ENCODE measurements at regions not wholly inside any gene's neighbourhood (a gene's known extent, or its start where the extent isn't known, plus 50 kb on each side); places are given as distances from the start of the nearest gene placed in this dataset.

DNA sequence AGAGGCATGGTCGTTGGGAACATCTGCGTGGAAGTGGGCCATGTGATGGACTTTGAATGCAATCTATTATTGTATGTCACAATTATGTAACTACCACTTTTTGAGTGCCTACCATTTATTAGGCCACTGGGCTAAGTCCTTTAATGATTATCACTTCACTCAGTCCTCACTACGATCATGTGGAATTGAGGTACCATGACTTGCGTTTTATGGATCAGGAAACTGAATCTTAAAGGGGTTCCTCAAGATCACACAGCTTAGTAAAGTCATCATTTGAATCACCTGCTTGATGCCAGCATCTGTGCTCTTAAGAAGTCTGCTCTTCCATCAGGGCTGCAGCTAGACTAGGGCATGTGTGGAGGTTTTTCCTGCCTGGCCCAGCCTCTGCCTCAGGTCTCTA is 136.7 kb downstream of the DAD1 start:
- no peak for DNase-seq (ENCODE audit: low read depth)

DNA sequence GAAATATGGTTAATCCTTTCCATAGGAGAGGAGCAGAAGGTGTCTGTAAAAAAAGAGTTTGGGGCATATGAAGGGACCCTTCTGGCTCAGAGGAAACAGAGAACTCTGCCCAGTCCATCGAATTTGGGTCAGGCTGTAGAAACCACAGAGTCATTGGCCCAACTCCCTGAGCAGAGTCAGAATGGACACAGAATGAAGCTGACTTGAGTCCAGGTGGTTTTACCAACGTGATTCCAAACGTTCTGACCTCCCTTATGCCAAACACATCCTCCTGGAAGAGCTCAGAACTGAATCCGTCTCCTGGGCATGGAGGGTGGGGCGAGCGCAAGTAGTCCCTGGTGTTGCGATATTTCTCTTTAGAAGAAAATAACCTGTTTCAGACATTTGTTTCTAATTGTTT is 138.8 kb downstream of the DAD1 start:
- no peak for DNase-seq (ENCODE audit: low read depth)

DNA sequence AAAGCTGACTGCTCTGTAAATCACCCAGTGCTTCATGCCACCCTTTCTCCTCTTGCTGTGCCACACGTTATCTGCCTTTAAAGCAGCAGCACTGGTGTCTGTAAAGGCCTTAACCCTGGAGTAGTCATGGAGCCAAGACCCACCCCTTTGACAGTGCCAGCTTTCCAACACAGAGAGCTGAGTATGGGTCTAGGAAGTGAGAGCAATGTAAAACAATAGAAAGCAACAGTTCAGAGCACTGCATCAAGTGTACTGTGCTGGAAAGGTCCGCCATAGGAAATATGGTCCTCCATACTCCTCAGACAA is 139.5 kb downstream of the DAD1 start:
- no peak for DNase-seq (ENCODE audit: low read depth)

DNA sequence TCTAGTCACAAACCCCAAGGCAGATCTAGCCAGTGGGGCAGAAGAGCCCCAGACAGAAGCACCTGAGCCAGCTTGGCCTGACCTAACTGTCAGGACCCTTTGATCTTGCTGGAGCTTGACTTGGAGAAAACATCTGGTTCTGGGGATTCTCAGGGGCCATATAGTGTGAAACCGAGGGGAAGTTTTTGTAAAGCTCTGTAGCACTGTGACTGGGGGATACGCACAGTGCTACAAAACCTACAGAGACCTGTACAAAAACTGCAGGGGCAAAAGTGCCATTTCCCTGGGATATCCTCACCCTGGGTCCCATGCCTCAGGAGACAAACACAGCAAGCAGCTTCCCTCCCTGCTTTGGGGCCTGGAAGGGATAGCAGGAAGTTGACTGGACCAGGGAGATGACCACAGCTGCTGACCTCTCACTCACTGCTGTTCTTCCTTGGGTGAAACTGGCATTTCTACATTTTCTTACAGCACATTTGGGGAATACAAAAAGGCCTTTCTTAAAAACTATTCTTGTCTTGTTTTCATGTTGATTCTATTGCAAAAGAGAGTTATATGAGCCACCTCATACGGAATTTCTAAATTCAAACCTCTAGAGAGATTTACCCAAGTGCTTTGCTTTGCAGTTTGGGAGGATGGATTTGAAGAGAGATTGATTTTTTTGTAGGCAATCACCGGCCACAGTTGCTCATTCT is 140.0 kb downstream of the DAD1 start:
- DNase-seq (ENCODE audit: low read depth): no peak

DNA sequence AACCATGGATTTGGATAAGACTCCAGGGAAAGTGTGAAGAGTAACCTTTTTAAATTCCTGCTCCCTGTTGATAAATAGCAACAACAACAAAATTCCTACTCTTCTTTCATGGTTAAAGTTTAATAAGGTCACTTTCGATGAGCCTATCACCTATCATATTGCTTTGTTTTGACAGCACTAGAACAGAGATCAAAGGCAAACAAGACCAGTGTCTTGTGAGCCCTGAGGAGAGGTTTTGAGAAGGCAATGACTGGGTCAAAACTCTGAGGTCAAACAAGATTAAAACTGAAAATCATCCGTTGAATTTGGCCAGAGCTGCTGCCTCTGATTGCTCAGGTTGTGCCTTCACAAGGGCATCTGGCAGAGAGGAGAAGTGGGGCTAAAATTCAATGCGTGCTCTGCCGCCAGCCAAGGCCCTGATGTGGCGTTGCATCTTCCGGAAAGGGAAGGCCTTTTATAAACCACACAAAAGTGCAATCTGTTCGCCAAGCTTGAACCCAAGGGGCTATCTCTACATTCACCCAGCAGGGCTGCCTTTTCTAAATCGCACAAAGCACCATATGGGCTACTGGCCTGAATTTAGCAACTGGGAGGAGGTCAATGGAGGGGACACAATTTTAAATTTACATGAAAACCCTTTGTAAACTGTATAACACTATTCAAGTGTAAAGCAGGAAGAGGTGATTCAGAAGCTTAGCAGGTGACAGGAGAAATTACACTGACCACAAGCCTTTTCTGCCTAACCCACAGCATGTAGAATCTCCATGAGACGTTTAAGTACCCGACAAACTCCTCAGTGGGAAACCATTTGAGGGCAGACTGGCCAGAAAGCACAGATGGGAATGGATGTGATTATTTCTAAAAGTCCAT is 140.8 kb downstream of the DAD1 start:
- DNase-seq (ENCODE audit: low read depth): no peak

DNA sequence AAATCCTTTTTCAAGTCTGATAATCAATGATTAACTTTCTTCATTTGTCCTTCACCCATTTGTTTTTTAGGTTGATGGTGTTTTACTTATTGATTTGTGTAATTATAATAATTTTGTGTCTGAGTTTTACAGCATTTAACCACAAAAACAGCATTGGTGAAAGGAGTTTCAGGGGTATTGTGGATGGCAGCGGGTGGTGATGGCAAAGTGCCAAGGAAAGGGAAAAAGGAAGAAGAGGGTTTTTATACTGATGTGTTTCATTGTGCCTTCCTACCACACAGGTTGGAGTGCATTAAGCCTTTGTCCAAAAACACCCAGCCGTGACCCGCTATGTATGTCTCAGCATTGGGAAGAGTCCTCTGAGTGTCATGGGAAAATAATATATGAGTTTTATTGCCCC is 150.3 kb downstream of the DAD1 start:
- no peak for DNase-seq (ENCODE audit: low read depth)

DNA sequence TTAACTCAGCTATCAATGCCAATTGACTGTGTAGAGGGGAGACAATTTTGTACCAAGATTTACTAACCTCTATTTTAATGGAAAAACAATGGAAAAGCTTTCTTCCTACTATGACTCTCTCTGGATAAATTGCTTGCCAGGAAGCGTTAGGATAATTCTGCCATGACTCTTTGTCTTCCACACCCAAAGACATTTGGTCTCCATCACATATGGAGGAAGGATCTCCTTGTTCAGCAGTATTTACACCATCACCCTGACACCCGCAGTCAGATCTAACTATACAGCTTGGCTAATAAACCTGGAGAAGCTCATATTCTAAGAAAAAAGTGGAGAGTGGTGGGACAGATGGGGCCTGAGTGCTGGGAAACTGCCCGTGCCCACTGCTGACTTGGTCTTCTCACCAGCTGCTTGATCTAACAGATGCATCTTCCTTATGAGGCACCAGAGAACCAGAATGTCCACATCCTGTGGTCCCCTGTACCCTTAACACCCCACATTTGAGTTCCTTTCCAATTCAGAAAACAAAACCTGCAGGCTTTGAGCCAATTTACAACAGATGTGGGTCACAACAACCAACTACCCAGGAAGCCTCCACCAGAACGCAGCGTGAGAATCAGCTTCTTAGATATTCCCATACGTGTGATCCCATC is 154.0 kb downstream of the DAD1 start:
- DNase-seq (ENCODE audit: low read depth): no peak

DNA sequence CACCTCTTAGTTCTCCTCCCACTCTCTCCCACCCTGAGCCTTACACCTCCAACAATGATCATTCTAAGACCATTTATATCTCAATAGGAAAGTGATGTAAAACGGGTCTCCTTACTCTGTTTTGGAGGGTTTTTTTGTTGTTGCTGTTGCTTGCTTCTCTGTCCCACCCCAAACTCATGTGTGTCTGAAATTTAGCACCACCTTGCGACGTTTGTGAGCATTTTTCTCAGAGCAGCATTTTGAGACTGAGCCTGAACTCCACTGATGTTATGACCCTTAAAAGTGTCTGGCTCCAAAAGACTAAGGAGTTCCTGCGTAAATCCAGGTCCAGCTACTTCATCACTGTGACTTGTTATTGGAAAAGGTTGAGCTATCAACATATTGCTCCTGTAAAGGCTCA is 155.0 kb downstream of the DAD1 start:
- no peak for DNase-seq (ENCODE audit: low read depth)

DNA sequence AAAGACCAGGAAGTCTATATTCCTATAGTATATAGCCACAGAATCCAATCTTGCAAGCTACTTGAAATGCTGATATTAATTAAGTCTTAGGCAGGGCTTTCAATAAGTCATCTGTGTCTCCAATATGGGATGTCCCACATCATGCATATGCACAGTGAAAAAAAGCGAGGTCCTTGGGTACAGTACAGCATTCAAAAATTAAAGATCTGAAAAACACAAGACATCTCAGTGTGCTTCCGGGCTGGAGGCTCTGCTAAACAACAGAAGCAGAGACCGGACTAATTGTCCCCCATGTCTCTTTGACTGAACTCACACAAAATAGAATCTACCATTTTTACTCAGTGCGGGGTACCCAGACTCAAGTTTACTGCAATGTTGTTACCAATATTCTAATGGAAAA is 156.0 kb downstream of the DAD1 start:
- no peak for DNase-seq (ENCODE audit: low read depth)

DNA sequence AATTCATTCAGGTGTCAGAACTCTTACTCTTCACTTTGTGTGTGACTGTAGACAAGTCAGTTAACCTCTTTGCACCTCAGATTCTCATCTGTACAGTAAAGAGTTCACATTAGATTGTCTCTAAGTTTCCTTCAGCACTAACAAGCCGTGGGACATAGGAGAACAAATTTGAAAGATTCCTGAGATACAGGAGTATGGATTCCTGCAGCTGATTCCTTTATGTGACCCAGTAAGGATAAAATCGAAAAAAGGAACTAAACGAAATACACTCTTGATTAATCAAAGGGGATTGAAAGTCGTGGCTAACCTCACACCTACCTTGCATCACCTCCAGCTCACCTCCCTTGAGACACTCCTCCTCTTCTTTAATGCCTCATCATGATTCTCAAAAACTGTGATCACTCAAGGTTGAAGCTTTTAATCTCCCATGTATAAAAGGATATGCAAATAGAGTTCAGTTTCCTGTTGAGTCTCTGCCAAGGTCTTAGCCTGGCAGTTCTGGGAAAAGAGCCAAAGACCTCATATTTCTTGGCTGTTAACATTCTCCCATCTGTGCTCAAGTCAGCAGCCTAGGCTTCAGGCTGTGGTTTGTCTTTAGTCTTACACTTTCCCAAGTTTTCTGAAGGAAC is 156.6 kb downstream of the DAD1 start:
- DNase-seq (ENCODE audit: low read depth): peak; percentile 74

DNA sequence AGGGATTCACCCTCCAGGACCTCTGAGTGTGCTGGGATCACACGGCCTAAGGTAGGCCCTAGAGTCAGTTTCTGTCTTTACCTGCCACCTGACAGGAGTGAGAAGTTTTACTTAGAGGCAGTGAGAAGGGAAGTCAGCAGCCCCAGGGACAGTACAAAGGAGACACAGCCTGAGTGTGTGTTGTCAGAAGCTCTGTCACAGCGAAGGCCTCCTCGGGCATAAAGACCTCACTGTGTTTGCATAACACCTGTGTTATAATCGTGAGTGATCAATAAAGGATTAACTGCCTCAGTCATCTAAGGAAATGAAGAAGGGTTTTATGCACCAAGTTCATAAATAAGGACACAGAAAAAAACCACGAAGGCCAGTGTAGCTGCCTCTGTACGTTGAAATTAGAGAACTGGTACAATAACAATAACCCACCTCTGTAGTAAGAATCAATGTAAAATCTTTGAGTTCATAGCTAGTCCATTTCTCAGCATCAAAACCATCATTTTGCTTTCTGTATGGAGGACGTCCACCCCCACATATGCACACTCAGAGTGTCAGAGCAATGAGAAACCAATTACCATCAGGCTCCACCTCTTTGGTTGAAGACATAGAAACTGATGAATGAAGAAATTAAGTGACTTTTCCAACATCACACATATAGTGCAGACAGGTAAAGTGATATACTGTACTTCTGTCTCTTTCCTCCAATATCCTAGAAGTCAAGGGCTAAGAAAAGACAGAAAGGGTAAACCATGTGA is 159.3 kb downstream of the DAD1 start:
- no peak for DNase-seq (ENCODE audit: low read depth)

DNA sequence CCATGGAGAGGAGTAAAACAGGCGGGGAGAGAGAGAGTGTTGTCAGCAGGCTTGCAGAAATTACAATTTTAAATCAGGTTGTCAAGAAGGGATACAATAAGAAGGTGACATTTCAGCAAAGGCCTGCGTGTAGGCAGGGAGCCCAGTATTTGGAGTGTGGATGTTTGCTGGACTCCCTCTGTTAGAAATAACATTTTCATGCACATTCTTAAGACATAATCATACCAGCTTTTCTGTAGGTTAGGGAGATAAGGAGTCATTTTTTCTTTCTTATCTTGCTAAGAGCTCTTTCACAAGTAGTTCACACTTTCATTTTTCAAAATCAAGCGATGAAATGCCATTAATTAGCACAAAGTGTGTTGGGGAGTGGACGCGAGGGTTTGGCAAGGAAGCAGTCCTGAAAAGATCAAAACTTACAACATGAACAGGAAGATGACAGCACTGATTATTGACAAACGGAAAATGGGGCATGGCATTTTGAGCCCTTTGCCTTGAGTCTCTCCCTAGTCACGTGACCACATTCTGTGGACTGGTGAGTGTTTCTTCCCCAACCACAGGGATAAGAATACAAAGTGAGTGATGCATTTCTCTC is 160.2 kb downstream of the DAD1 start:
- no peak for DNase-seq (ENCODE audit: low read depth)

DNA sequence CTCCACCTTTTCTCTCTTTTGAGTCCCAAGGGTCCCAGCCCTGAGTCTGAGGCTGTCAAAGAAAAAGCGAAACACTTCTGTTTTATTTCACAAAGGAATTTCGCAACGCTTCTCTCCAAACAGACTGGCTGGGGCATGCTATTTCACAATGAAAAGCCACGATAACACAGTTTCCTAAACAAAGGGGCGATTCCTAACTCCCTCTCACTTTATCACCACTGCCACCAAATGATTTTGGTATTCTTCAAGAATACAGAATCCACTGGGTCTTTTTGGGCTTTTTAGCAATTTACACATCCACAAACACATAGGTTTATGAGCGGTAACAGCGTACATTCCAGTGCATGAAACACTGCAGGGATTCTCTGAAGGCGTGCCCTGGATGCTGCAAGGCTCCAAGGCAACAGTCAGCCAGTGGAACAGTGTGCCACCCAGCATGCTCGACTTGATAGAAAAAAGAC is 161.2 kb downstream of the DAD1 start:
- peak; percentile 24 for DNase-seq (ENCODE audit: low read depth)

DNA sequence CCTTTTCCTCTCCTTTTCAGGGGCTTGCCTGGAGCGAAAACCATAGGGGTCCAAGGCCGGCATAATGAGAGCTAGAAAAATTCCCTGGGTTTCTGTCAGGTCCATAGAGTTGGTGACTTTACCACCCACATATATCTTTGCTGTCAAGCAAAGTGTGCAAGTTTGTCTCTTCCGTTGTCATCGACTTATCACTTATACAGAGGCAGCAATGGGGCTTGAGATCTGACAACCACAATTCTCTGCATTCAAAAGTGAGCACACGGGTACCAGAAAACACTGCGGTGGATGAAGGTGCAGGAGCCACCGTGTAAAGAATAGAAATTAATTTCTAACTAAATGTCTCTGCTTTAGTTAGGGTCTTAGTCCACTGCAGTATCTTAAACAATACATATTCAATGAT is 162.3 kb downstream of the DAD1 start:
- DNase-seq (ENCODE audit: low read depth): no peak

DNA sequence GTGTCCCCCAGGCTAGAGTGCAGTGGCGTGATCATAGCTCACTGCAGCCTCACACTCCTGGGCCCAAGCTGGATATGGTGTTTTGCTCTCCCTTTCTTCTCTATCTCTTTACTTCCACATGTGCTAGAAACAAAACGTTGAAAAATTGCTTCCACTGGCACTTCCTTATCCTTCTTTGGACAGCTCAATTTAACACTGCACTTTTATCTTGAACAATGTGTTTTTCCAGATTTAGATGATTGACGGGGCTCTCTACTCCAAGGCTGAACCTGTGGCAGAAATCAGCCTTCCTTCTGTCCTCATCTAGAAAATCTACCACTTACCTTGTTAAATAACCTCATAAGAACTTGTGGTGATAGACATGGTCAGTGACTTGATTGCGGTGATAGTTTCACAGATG is 165.1 kb downstream of the DAD1 start:
- no peak for DNase-seq (ENCODE audit: low read depth)

DNA sequence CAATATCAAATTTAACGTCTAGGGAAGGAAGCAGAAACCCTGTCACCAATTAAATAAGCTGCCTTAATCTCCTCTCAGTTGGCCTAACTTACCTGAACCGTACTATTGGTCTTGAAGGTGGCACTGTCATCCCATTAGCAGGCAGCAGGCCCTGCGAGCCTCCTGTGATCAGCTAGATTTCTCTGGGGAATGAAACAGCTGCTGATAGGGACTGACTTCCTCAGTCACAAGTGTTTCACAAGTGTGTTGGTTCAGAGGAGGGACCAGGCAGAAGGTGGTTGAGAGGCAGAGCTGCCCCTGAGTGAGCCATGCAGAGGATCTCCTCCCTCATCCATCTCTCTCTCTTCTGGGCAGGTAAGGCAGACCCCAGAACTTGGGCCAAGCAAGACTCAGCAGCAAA is 166.8 kb downstream of the DAD1 start:
- no peak for DNase-seq (ENCODE audit: low read depth)

DNA sequence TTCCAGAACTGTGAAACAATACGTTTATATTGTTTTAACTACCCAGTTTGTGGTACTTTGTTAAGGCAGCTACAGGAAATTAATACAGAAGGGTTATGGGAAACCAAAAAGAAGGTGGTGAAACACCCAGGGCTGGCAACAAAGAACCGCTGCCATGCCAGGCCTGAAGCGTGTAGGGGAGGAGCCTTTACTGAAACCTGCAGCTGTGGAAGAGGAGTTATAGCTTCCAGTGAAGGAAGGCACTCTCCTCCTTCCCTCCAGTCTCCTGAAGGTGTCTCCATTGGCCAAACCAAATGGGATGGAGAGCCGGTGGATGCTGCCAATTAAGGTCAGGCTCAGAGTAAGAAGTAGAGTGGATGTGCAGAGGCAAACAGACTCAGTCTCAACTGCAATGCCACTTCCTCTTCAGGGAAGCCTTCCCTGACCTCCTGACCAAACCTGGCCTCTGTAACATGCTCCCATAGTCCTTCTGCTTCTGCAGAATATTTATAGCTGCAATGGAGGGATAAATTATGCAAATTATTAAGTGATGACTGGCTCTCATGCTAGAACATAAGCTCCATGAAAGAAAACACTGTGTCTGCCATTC is 168.3 kb downstream of the DAD1 start:
- DNase-seq (ENCODE audit: low read depth): no peak

DNA sequence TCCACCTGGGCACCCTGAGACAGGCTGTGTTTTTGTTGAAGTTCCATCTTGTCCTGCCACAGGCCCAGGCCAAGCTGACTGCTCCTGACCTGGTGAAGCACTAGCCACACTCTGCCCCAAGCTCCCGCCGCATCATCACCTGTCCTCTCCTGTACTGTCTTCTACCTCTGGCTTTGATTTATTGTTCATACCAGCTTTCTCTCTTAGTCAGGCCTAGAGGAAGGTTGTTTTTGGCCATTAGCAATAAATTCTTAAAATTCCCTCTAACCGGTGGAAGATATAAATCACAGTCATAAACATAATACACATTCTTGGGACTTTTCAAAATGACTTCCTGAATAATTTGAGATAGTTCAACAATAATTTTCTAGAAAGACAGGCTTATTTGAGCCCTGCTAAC is 169.4 kb downstream of the DAD1 start:
- DNase-seq (ENCODE audit: low read depth): no peak

DNA sequence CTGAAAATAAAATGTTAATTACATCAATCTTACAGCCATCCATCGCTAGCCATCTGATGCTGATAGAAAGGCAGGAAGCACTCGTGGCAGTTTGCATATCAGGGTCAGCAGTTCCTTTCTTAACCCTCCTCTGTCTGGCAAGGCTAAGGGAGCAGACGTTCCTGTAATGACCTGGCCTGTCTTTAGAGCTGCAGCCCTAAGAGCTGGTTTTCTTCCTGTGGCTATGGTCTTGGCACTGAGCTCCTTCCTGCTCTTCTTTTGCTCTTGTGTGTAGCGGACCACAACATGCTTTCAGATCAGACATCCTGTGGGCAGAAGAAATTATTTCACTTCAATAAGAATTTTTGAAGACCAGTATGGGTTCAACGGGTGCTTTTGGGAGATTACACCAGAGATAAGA is 170.4 kb downstream of the DAD1 start:
- no peak for DNase-seq (ENCODE audit: low read depth)

DNA sequence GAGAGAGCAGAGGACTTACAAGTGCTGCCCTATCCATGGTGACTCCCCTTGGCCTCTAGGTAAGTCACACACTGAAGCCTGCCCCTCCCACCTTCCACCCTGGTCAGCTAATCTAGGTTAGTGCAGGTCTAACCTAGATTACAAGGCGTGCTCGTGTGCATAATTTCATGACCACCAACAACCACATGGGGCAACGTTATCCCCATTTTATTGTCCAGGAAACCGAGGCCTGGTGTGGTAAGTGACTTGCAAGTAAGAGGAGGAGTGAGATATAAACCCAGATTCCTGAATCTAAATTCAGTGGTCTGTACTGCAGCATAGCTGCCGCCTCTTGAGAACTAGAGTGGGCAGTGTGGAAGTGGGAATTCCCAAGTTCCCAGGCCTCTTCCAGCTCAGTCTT is 171.1 kb downstream of the DAD1 start:
- DNase-seq (ENCODE audit: low read depth): no peak

DNA sequence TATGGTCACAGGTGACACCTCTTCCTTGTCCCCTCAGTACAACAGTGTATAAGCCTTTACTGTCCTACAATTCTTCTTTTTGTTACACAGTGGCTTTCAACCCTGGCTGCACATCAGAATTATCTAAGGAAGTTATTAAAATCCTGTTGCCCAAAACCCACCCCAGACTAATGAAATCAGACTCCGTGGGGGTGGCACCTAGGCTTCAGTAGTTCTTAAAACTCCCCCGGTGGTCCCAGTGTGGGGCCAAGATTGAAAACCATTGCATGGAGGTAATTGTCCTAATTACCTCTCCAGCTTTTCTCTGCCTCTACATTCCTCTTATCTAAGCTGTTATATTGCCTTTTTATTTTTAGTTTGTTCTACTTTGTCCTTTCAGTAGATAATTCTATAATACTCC is 172.8 kb downstream of the DAD1 start:
- no peak for DNase-seq (ENCODE audit: low read depth)
